ENCODE measurements at regions not wholly inside any gene's neighbourhood (a gene's known extent, or its start where the extent isn't known, plus 50 kb on each side); places are given as distances from the start of the nearest gene placed in this dataset.

GRCh38 chr10:8349610-8350249, 295.2 kb downstream of the GATA3 start:
- no peak for DNase-seq (ENCODE audit: low read depth, low spot score)
- Histone ChIP-seq H3K4me3 (ENCODE audit: low read length) (no peak overlapping the region), H3K27me3 (ENCODE audit: control insufficient read depth, insufficient read depth, low read length) (no peaks in the 10 kb centered on the region), H3K9me3 (ENCODE audit: control insufficient read depth, insufficient read depth, low read length) (no peaks in the 10 kb centered on the region), H3K27ac (ENCODE audit: low read length) (no peak overlapping the region), H3K4me1 (ENCODE audit: control insufficient read depth, insufficient read depth, low read length) (peaks cover 2% of the 10 kb centered on the region), H3K36me3 (ENCODE audit: control insufficient read depth, insufficient read depth, low read length) (no peaks in the 10 kb centered on the region)
- no CpG with 5 or more reads among the region's 10 CpGs for WGBS (ENCODE audit: insufficient coverage, insufficient read length)

- Histone ChIP-seq H3K9me3 (ENCODE audit: control insufficient read depth, insufficient read depth, low read length) (no peaks in the 10 kb centered on the region), H3K27me3 (ENCODE audit: control insufficient read depth, insufficient read depth, low read length) (no peaks in the 10 kb centered on the region), H3K36me3 (ENCODE audit: control insufficient read depth, insufficient read depth, low read length) (no peaks in the 10 kb centered on the region), H3K4me1 (ENCODE audit: control insufficient read depth, insufficient read depth, low read length) (peaks cover 2% of the 10 kb centered on the region), H3K27ac (ENCODE audit: low read length) (no peak overlapping the region), H3K4me3 (ENCODE audit: low read length) (no peak overlapping the region)
- no CpG with 5 or more reads among the region's 5 CpGs for WGBS (ENCODE audit: insufficient coverage, insufficient read length)
- DNase-seq (ENCODE audit: low read depth, low spot score), result no peak
These were observed 295.9 kb downstream of the GATA3 start for GRCh38 chr10:8350250-8350967.

GRCh38 chr10:8352171-8353075, 297.9 kb downstream of the GATA3 start:
- no peak overlapping the region for H3K27ac ChIP-seq (ENCODE audit: low read length)
- H3K4me1 ChIP-seq (ENCODE audit: control insufficient read depth, insufficient read depth, low read length), result no peaks in the 10 kb centered on the region
- H3K9me3 ChIP-seq (ENCODE audit: control insufficient read depth, insufficient read depth, low read length), result no peaks in the 10 kb centered on the region
- H3K36me3 ChIP-seq (ENCODE audit: control insufficient read depth, insufficient read depth, low read length), result no peaks in the 10 kb centered on the region
- H3K27me3 ChIP-seq (ENCODE audit: control insufficient read depth, insufficient read depth, low read length), result no peaks in the 10 kb centered on the region
- no peak for DNase-seq (ENCODE audit: low read depth, low spot score)
- no peak overlapping the region for H3K4me3 ChIP-seq (ENCODE audit: low read length)
- no CpG with 5 or more reads among the region's 10 CpGs for WGBS (ENCODE audit: insufficient coverage, insufficient read length)

- no peaks in the 10 kb centered on the region for H3K36me3 ChIP-seq (ENCODE audit: control insufficient read depth, insufficient read depth, low read length)
- no peak overlapping the region for H3K27ac ChIP-seq (ENCODE audit: low read length)
- DNase-seq (ENCODE audit: low read depth, low spot score), result no peak
- H3K9me3 ChIP-seq (ENCODE audit: control insufficient read depth, insufficient read depth, low read length), result no peaks in the 10 kb centered on the region
- H3K27me3 ChIP-seq (ENCODE audit: control insufficient read depth, insufficient read depth, low read length), result no peaks in the 10 kb centered on the region
- H3K4me3 ChIP-seq (ENCODE audit: low read length), result no peak overlapping the region
- 98% methylated on average over 2 of the region's 2 CpGs for WGBS (ENCODE audit: insufficient coverage, insufficient read length)
- H3K4me1 ChIP-seq (ENCODE audit: control insufficient read depth, insufficient read depth, low read length), result no peaks in the 10 kb centered on the region
These were observed 301.8 kb downstream of the GATA3 start for GRCh38 chr10:8356283-8356682.

- no peaks in the 10 kb centered on the region for H3K4me1 ChIP-seq (ENCODE audit: control insufficient read depth, insufficient read depth, low read length)
- H3K9me3 ChIP-seq (ENCODE audit: control insufficient read depth, insufficient read depth, low read length), result no peaks in the 10 kb centered on the region
- no peak overlapping the region for H3K27ac ChIP-seq (ENCODE audit: low read length)
- no peak overlapping the region for H3K4me3 ChIP-seq (ENCODE audit: low read length)
- no peak for DNase-seq (ENCODE audit: low read depth, low spot score)
- no peaks in the 10 kb centered on the region for H3K36me3 ChIP-seq (ENCODE audit: control insufficient read depth, insufficient read depth, low read length)
- no CpG with 5 or more reads among the region's 5 CpGs for WGBS (ENCODE audit: insufficient coverage, insufficient read length)
- no peaks in the 10 kb centered on the region for H3K27me3 ChIP-seq (ENCODE audit: control insufficient read depth, insufficient read depth, low read length)
These were observed 305.0 kb downstream of the GATA3 start for GRCh38 chr10:8359467-8359866.

GRCh38 chr10:8360365-8360764, 305.9 kb downstream of the GATA3 start:
- Histone ChIP-seq H3K27ac (ENCODE audit: low read length) (no peak overlapping the region), H3K36me3 (ENCODE audit: control insufficient read depth, insufficient read depth, low read length) (no peaks in the 10 kb centered on the region), H3K9me3 (ENCODE audit: control insufficient read depth, insufficient read depth, low read length) (no peaks in the 10 kb centered on the region), H3K4me3 (ENCODE audit: low read length) (no peak overlapping the region), H3K4me1 (ENCODE audit: control insufficient read depth, insufficient read depth, low read length) (no peaks in the 10 kb centered on the region), H3K27me3 (ENCODE audit: control insufficient read depth, insufficient read depth, low read length) (no peaks in the 10 kb centered on the region)
- WGBS (ENCODE audit: insufficient coverage, insufficient read length), result no CpG with 5 or more reads among the region's 7 CpGs
- DNase-seq (ENCODE audit: low read depth, low spot score), result no peak

- H3K4me3 ChIP-seq (ENCODE audit: low read length), result no peak overlapping the region
- no peaks in the 10 kb centered on the region for H3K36me3 ChIP-seq (ENCODE audit: control insufficient read depth, insufficient read depth, low read length)
- DNase-seq (ENCODE audit: low read depth, low spot score), result no peak
- no peaks in the 10 kb centered on the region for H3K4me1 ChIP-seq (ENCODE audit: control insufficient read depth, insufficient read depth, low read length)
- no CpG with 5 or more reads among the region's 2 CpGs for WGBS (ENCODE audit: insufficient coverage, insufficient read length)
- H3K27me3 ChIP-seq (ENCODE audit: control insufficient read depth, insufficient read depth, low read length), result no peaks in the 10 kb centered on the region
- no peak overlapping the region for H3K27ac ChIP-seq (ENCODE audit: low read length)
- no peaks in the 10 kb centered on the region for H3K9me3 ChIP-seq (ENCODE audit: control insufficient read depth, insufficient read depth, low read length)
These were observed 306.5 kb downstream of the GATA3 start for GRCh38 chr10:8360814-8361509.

GRCh38 chr10:8361510-8361844, 307.0 kb downstream of the GATA3 start:
- Histone ChIP-seq H3K36me3 (ENCODE audit: control insufficient read depth, insufficient read depth, low read length) (no peaks in the 10 kb centered on the region), H3K4me3 (ENCODE audit: low read length) (no peak overlapping the region), H3K4me1 (ENCODE audit: control insufficient read depth, insufficient read depth, low read length) (no peaks in the 10 kb centered on the region), H3K27me3 (ENCODE audit: control insufficient read depth, insufficient read depth, low read length) (no peaks in the 10 kb centered on the region), H3K27ac (ENCODE audit: low read length) (no peak overlapping the region), H3K9me3 (ENCODE audit: control insufficient read depth, insufficient read depth, low read length) (no peaks in the 10 kb centered on the region)
- DNase-seq (ENCODE audit: low read depth, low spot score), result no peak
- no CpG with 5 or more reads among the region's 2 CpGs for WGBS (ENCODE audit: insufficient coverage, insufficient read length)

GRCh38 chr10:8365935-8366911, 311.7 kb downstream of the GATA3 start:
- Histone ChIP-seq H3K27me3 (ENCODE audit: control insufficient read depth, insufficient read depth, low read length) (no peaks in the 10 kb centered on the region), H3K4me1 (ENCODE audit: control insufficient read depth, insufficient read depth, low read length) (no peaks in the 10 kb centered on the region), H3K9me3 (ENCODE audit: control insufficient read depth, insufficient read depth, low read length) (no peaks in the 10 kb centered on the region), H3K27ac (ENCODE audit: low read length) (no peak overlapping the region), H3K36me3 (ENCODE audit: control insufficient read depth, insufficient read depth, low read length) (no peaks in the 10 kb centered on the region), H3K4me3 (ENCODE audit: low read length) (no peak overlapping the region)
- WGBS (ENCODE audit: insufficient coverage, insufficient read length), result no CpG with 5 or more reads among the region's 19 CpGs
- DNase-seq (ENCODE audit: low read depth, low spot score), result no peak

Data from iPS DF 6.9 (cell line).